GM19324 (cell line): ENCODE measurements at regions not wholly inside any gene's neighbourhood (a gene's known extent, or its start where the extent isn't known, plus 50 kb on each side); places are given as distances from the start of the nearest gene placed in this dataset.
"Not testable (repeated sequence)": the region's sequence is repeated elsewhere in the genome, so short reads cannot be mapped to it uniquely, and the experiment has no call there.

Experiments used
- ATAC-seq: cut with Tn5 transposase; IDR thresholded peaks from one replicate; pipeline ENCODE4 v1.9.1; 2021; ENCODE audit warnings: mild to moderate bottlenecking, moderate library complexity; ENCODE audit not compliant: unreplicated experiment, low FRiP score

DNA sequence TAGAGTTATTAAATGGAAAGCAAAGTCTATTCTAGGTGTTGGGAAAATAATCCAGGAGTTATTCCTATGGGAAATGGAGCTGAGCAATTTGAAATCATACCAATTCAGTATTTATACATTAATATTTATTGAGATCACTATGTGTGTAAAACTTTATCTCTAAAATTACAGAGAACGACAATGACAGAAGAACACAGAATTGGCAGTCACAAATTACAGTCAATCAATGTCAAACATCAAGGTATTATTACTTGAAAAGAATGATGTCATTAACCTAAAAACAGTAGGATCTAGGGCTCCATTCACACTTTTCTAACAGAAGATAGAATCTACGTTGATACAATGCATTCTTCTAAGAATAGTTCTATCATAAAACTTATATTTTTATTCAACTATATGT is 154.9 kb upstream of the GJE1 start:
- no peak for ATAC-seq

DNA sequence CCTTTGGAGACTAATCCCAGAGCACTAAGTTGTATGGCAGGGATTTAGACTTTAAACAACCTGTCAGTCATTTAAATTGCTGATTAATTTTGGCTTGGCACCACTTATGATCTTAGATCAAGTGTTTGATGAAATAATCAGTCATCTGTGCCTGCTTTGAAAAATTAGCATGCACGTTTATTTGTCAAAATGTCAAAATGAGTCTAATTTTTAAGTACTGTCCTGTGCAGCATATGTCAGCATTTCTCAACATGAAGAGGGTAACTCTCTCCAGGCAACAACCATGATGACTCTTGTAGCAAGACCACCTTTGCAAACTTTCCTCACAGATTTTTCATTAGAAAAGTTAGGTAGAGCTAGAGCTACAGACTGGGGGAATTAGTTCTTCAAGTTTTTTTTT is 155.7 kb upstream of the GJE1 start:
- no peak for ATAC-seq

- not testable (repeated sequence) for ATAC-seq
Measured at GRCh38 chr6:141969768-141970415, 162.8 kb upstream of the GJE1 start.

GRCh38 chr6:141969201-141969600 is 163.5 kb upstream of the GJE1 start:
- no peak for ATAC-seq

GRCh38 chr6:141968632-141969031 is 164.1 kb upstream of the GJE1 start:
- ATAC-seq = no peak

DNA sequence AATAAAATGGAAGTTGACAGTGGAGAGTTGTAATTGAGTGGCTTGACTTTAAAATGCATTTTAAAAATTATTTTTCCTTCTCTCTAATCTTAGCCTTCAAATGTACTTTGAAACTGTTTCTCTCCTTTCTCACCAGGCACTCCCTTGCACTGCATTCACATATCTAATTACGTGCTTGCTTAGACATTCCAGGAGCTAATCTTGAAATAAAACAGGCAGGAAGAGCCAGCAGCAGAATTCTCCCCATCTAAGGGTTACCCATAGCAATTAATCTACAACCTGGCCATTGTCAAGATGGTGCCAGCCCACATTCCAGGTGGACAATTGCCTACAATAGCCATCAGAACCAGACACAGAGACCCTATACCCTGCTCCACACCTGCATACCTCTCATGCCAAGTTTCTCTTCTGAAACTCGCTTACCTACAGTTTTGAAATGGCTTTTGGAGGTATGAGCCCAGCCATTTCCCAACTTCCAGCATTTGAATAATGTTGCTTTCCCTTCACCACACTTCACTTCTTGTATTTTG is 167.6 kb upstream of the GJE1 start:
- ATAC-seq = no peak

DNA sequence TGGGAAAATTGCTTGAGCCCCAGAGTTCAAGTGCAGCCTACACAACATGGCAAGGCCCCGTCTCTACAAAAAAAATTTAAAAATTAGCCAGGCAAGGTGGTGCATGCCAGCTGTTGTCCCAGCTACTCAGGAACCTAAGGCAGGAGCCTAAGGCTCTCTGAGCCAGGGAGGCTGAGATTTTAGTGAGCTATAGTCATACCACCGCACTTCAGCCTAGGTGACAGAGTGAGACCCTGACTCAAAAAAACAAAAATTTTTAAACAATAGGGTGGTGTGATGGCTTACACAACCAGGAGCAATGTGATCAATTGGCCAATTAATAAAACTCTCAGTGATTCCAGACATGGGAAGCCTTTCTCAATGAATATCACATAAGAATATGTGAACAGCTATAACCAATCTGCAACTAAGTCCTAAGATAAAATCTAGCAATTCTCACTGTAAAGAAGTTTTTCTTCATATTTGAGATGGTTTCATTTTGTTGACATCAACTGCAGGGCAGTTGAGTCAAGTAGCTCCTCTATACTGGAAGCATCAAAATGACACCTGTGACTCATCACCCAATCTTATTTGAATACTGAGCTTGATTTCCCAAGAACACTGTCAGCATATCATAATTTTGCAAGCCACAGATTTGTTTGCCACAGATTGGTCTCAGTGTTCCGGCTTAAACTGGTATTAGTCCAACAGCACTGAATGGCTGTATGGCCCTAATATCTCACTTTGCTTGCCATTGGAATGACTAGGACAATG is 169.0 kb upstream of the GJE1 start:
- no peak for ATAC-seq

DNA sequence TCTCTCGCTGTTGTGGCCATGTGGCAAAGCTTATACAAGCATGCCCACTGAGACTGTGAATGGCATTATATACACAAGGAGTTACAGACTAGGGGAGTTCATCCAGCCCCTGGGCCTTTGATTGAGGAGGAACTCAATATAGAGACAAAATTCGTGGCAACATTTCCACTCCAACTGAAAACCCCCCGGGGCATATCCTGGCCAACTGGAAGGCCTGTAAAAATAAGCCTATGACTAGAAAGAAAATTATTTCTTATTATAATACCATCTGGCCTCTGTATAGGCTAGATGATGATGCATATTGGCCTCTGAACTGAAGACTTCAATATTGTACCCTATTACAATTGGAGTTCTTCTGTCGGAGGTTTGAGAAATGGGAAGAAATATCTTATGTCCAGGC is 175.5 kb upstream of the GJE1 start:
- ATAC-seq = no peak

DNA sequence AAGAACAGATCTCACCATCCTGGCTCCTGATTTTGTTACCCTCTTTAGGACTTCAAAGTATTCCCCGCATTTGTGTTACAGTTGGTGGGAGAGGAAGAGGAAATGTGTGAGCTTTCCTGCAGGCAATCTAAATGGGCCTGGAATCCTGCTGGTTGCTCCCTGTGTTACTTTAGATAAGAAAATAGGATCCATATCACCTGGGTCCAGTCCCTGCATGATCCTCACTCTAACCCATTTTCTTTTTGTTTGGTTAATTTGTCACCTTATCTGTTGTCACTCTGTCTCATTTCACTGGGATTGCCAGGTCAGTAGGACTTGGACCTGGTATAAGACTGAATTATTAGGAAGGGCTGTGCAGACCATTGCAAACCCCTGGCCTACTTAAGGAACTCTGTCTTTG is 175.9 kb upstream of the GJE1 start:
- no peak for ATAC-seq

DNA sequence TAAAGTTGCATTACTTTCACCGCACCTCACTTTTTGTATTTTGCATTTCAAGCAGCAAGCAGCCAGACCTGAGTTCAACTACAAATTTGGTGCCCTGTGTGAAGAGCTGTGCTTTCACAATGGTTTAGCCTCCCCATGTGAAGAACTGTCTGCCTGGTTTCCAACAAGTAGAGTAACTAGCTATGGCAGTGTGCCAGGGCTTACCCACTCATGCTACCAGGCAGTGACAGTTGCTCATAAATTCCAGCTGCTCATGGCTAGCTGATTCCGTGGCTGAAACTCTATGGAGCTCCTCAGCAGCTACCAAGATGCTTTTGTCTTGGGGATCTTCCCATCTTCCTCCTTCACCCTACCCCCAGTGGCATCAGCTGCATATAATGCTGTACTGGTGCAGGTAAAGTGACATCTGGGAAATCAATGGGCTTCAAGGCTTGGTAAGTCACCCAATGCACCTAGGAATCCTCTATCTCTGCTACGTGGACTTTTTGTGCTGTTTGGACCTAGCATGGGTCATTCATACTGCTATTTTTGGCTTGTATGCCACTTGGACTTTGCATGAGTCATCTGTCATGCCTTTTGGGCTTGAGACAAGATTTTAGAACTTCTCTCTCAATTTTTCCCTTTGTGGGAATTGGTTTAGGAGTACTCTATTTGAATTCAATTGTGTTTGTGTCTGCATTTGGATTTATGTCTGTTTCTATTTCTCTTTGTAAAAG is 176.5 kb upstream of the GJE1 start:
- no peak for ATAC-seq

DNA sequence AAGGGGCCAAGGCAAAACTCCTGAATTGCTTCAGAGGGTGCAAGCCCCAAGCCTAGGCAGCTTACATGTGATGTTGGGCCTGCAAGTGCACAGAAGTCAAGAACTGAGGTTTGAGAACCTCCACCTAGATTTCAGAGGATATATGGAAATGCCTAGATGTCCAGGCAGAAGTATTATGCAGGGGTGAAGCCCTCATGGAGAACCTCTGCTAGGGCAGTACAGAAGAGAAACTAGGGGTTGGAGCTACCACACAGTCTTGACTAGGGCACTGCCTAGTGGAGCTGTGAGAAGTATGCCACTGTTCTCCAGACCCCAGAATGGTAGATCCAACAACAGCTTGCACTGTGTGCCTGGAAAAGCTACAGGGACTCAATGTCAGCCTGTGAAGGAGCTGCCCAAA is 179.7 kb upstream of the GJE1 start:
- ATAC-seq = no peak

- no peak for ATAC-seq
Measured at GRCh38 chr6:141946502-141946901, 186.2 kb upstream of the GJE1 start.

DNA sequence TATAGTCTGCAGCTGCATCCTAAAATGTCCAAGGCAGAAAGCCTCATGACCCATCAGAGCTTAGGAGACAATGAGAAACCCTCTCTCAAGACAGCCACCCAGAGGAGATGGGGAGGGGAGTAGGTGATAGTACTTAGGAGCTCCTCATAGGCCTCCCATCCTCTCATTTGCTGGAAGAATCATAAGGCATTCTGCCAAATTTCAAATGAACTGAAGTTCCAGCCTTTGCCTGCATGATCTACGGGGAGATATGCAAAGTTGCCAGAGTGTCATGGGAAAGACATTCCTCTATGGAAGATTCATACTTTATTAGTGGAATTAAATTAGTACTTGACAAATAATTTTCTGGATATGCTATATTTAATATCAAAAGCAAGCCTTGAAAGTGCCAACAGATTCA is 194.1 kb upstream of the GJE1 start:
- ATAC-seq = no peak

DNA sequence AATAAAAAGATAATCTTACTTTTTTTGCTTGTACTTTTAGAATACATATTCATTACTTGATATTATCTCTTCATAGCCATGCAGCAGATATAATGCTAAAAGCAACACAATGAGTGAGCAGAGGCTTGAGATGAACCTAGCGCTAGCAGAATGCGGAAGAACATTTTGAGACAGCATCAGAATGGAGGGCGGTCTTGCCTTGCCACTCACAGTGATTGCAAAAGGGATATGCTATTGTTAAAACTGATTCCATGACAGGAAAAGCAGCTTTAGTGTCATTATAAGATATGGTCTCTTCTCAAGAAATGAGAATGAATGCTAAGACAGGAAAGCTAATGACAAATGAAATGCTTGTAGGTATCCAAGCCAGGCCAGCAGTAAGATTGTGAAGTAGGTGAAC is 200.0 kb upstream of the GJE1 start:
- no peak for ATAC-seq

- not testable (repeated sequence) for ATAC-seq
Measured at GRCh38 chr6:141926200-141926900, 206.4 kb upstream of the GJE1 start.

DNA sequence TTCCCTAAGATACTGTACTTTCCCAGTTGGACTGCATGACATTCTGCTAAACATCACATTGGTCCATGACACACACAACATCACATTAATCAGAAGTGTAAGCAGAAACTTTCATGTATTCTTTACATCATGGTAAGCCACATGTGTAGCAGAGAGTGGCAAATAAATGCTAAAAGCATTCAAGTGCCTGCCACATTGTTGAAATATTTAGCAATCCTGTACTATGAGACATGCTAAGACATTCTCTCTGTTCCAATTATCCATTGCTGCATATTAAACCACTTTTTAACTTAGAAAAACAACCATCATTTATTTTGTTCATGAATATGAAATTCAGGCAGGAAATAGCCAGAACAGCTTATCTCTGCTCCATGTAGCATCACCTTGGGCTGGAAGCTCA is 207.7 kb upstream of the GJE1 start:
- ATAC-seq = no peak

DNA sequence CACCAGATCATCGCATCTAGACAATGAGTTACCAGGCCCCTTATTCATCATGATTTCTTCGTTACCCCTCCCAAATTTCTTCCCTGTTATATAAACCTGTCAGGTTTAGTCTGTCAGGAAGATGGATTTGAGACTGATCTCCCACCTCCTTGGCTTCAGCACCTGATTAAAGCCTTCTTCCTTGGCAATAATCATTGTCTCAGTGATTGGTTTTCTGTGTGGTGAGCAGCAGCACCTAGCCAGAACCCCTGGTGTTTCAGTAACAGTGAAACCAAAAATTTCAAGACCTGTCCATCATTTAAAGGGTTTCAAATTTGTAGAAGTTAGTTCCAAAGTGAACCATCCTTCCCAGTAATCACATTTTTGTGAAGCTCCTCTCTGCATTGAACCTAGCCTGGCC is 209.8 kb upstream of the GJE1 start:
- ATAC-seq = no peak

- ATAC-seq = not testable (repeated sequence)
Measured at GRCh38 chr6:141916682-141917505, 215.8 kb upstream of the GJE1 start.

- ATAC-seq = no peak
Measured at GRCh38 chr6:141914646-141915045, 218.1 kb upstream of the GJE1 start.

GRCh38 chr6:141906569-141907080 is 226.1 kb upstream of the GJE1 start:
- no peak for ATAC-seq
